Stimulated activated CD4-positive, alpha-beta T cell treated with anti-CD3 and anti-CD28 coated beads, TNF-alpha, amount 100 ng/mL, for 1 hour (primary cell): ENCODE measurements at regions not wholly inside any gene's neighbourhood (a gene's known extent, or its start where the extent isn't known, plus 50 kb on each side); places are given as distances from the start of the nearest gene placed in this dataset.
"Not testable (repeated sequence)": the region's sequence is repeated elsewhere in the genome, so short reads cannot be mapped to it uniquely, and the experiment has no call there.

Source experiments
- DNase-seq, 3 donors: peaks; one replicate each; pipeline ENCODE4 v3.0.0-alpha.2; 2020; ENCODE audit warnings: low read depth in 3 of 3, low spot score in 1 of 3

- not testable (repeated sequence) for DNase-seq
These were observed 86.0 kb upstream of the CDC42EP3 start for GRCh38 chr2:37757456-37757855.

- not testable (repeated sequence) for DNase-seq
These were observed 86.7 kb upstream of the CDC42EP3 start for GRCh38 chr2:37758141-37758601.

GRCh38 chr2:37759989-37760388 lies 88.5 kb upstream of the CDC42EP3 start:
- DNase-seq: not testable (repeated sequence)

GRCh38 chr2:37760471-37760870 lies 89.0 kb upstream of the CDC42EP3 start:
- DNase-seq: no peak

- DNase-seq: not testable (repeated sequence)
These were observed 90.8 kb upstream of the CDC42EP3 start for GRCh38 chr2:37762281-37762680.

- no peak for DNase-seq
These were observed 93.3 kb upstream of the CDC42EP3 start for GRCh38 chr2:37764739-37765138.

GRCh38 chr2:37766106-37766505 lies 94.7 kb upstream of the CDC42EP3 start:
- no peak for DNase-seq

GRCh38 chr2:37767046-37767445 lies 95.6 kb upstream of the CDC42EP3 start:
- no peak for DNase-seq

GRCh38 chr2:37767959-37768925 lies 96.8 kb upstream of the CDC42EP3 start:
- no peak for DNase-seq

GRCh38 chr2:37769551-37769950 lies 98.1 kb upstream of the CDC42EP3 start:
- DNase-seq: no peak

- DNase-seq: no peak
These were observed 99.4 kb upstream of the CDC42EP3 start for GRCh38 chr2:37770797-37771196.

GRCh38 chr2:37771600-37772088 lies 100.2 kb upstream of the CDC42EP3 start:
- DNase-seq: no peak

GRCh38 chr2:37773371-37774130 lies 102.1 kb upstream of the CDC42EP3 start:
- DNase-seq: no peak

GRCh38 chr2:37774171-37774944 lies 102.9 kb upstream of the CDC42EP3 start:
- not testable (repeated sequence) for DNase-seq

GRCh38 chr2:37774976-37775907 lies 103.8 kb upstream of the CDC42EP3 start:
- DNase-seq: no peak

- no peak for DNase-seq
These were observed 104.4 kb upstream of the CDC42EP3 start for GRCh38 chr2:37775908-37776250.

GRCh38 chr2:37776487-37776886 lies 105.0 kb upstream of the CDC42EP3 start:
- no peak for DNase-seq

GRCh38 chr2:37779139-37779538 lies 107.7 kb upstream of the CDC42EP3 start:
- DNase-seq: no peak

GRCh38 chr2:37779611-37780386 lies 108.4 kb upstream of the CDC42EP3 start:
- DNase-seq: no peak
